ENCODE measurements at regions not wholly inside any gene's neighbourhood (a gene's known extent, or its start where the extent isn't known, plus 50 kb on each side); places are given as distances from the start of the nearest gene placed in this dataset.

- no peak for DNase-seq (ENCODE audit: low read depth, low spot score)
These were observed 351.8 kb upstream of the GYPC start for GRCh38 chr2:126304154-126304553.

GRCh38 chr2:126306539-126306938 is 349.4 kb upstream of the GYPC start:
- DNase-seq (ENCODE audit: low read depth, low spot score), result no peak

DNA sequence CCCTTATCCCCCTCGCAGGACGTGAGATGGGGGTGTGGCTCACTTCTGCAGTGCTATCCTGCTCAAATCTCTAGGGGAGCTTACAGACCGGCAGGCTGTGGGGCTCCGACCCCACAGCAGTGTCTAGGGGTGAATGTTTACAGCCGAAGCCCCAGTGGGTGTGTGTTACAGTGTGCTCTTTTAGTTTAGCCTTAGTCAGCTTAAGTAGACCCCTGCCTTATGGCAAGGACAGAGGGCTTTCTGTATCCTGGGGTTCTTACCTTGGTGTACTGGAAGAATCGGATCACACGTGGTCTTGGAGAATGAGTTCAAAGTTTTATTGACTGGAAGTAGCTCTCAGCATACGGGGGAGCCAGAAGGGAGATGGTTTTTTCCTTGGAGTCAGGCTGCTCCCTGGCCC is 348.2 kb upstream of the GYPC start:
- DNase-seq (ENCODE audit: low read depth, low spot score), result no peak

DNA sequence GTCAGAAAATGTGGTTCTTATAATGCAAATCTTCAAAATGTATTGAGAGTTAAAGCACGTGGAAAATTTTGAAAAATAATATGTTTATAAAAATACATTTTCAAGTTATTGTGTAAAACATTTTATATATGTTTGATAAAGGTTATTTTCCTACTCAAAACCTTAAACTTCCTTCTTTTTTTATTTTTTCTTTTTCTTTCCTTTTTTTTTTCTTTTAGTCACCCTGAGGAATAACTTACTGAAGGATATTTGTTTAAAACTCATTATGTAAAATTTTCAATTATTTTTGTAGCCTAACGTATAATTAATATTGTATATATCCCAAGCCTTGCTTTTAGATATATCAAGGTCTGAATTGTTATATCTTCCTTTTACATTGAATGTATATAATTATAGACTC is 346.8 kb upstream of the GYPC start:
- DNase-seq (ENCODE audit: low read depth, low spot score), result no peak

- no peak for DNase-seq (ENCODE audit: low read depth, low spot score)
These were observed 343.4 kb upstream of the GYPC start for GRCh38 chr2:126312579-126312978.

DNA sequence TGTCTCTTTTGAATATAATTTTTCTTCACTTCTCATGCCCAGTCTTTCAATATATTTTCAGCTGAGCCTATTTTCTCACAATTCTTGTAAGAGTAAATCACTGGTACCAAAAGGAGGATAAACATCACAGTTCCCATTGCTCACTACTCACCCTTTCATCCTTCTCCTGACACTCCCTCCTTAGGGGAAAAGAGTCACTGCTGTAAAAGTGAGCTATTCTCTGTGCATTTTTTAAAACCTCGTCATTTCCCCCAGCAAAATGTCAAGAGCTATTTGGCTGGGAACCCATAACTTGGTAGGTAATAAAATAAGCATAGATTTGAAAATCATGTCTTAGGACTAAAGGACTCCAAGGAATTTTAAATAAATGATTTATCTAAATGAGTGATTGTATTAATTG is 340.1 kb upstream of the GYPC start:
- DNase-seq (ENCODE audit: low read depth, low spot score), result no peak

- no peak for DNase-seq (ENCODE audit: low read depth, low spot score)
These were observed 338.0 kb upstream of the GYPC start for GRCh38 chr2:126317790-126318431.

DNA sequence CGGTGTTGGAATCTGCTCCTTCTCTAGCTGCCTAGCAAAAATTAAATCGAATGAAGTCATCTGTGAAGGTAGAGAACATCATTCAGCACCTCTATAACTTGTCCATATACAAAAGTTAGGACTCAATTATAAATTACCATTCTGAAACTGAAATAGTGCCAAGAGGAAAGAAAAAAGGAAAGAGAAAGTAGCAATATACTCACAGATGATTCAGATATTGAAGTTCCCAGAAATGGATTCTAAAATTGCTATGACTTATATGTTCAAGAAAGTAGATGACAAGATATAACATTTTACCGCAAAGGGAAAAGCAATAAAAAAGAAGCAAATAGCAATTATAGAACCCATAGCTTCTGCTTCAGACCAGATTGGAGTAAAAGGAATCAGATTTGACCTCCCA is 333.6 kb upstream of the GYPC start:
- DNase-seq (ENCODE audit: low read depth, low spot score), result no peak

DNA sequence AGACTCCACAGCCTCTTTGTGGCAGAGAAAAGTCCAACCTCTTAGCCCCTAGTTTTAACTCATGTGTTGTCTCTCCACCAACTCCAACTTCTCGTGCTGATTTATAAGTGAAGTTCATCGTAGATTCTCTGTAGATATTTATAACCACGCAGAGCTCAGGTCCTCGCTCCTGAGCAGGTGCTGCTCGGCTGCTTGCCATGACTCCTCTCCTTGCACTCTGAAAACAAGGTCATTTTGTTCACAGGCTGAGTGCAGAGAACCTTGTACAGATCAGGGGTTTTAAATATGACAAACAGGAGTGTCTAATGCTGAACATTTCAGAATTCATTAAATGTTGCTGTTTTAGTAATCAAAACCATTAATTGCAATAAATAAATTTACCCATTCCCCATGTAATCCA is 330.8 kb upstream of the GYPC start:
- DNase-seq (ENCODE audit: low read depth, low spot score), result no peak

DNA sequence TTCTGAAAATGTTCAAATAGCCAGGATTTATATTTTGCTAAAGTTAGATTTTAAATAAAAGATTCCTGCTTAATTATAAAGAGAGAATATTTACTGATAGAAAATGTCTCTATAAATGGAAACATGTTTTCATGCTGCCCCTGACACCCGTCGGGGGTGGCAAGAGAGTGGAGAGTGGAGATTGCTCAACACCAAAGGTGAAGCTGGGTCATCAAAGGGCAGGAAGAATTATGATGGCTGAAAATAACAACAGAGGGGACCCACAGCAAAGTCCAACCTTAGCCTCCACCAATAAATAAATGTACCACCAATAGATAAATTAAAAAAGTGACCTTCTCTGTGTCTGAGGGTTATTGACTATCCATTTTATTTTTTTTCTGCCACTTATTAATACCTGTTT is 326.8 kb upstream of the GYPC start:
- no peak for DNase-seq (ENCODE audit: low read depth, low spot score)

GRCh38 chr2:126342457-126342856 is 313.5 kb upstream of the GYPC start:
- DNase-seq (ENCODE audit: low read depth, low spot score), result no peak

DNA sequence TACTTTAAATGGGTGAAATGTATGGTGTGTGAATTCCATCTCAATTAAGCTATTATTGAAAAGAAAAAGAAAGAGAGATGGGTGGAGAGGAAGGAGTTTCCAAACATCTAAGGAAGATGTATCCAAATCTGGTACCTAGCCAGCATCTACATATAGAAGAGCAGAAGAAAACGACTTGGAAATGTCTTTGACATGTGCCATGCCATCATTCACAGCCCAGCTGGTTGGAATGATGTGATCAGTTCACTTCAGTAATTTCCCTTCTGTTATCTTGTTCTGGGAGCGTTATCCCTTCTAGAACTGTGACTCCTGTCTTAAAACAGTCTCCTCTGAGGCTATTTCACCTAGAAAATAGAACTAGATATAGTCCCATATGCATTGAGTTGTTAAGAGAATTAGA is 312.8 kb upstream of the GYPC start:
- DNase-seq (ENCODE audit: low read depth, low spot score), result no peak

DNA sequence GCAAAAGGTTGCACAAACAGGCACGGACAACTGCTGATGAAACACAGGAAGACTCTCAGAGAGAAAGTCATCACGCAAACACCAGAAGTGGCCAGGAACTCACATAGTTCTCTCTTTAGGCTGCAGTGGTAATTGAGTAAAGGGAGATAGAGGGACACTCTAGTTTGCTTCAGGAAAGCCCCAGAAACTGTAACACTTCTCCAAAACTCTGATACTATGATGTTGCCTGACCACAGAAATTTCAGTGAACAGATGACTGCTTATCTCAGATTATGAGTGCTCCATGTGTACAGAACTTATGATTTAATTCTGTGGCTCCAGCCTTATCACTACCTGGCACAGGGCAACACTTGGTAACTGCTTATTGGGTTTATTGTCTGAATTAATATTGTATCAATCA is 311.5 kb upstream of the GYPC start:
- no peak for DNase-seq (ENCODE audit: low read depth, low spot score)

DNA sequence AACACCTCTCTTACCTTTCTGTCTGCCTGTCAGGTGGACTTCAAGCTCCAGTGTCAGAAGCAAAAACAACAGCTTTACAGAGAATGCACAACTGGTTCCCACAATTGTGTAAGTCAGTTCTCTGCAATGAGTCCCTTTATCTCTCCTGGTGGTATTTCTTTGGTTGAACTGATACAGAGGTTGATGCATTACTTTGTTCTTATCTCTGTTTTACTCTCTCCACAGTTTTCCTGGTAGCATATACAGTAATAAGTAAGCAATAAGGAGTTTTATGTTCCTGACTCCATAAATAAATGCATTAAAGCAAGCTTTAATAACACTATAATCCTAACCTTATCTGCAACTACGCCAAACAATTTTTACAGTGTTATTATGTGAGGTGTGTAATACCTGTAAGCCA is 310.3 kb upstream of the GYPC start:
- no peak for DNase-seq (ENCODE audit: low read depth, low spot score)

GRCh38 chr2:126356631-126357030 is 299.3 kb upstream of the GYPC start:
- DNase-seq (ENCODE audit: low read depth, low spot score), result no peak

DNA sequence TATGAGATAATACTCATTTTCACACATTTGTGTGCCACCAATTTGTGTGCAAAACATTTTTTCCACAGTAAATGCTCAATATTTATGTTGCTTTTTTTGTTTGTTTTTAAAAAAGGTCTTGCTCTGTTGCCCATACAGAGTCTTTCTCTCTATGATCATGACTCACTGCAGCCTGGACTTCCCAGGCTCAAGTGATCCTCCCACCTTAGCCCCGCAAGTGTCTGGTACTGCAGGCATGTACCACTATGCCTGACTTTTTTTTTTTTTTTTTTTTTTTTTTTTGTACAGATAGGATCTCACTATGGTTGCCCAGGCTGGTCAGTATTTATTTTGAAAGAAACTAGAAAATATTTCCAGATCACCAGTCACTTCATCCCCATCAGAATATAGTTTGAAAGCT is 297.8 kb upstream of the GYPC start:
- no peak for DNase-seq (ENCODE audit: low read depth, low spot score)

DNA sequence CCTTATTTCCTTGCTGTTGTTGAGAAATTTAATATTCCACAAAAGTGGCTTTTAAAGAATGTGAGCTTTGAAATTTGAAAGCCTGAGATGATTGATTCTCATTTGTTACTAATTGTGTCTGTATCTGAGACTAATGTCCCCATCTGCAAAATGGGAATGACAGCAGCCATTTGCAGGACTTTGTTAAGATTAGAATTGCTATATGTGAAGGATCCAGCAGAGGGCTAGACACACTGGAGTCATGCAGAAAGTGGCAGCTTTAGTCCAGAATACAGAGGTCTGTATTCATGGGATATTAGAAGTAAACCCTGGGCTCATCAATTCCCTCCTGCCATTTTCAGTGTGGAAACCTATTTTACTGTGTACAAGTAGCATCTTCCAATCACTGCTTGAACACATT is 296.5 kb upstream of the GYPC start:
- DNase-seq (ENCODE audit: low read depth, low spot score), result no peak

GRCh38 chr2:126367361-126367760 is 288.6 kb upstream of the GYPC start:
- DNase-seq (ENCODE audit: low read depth, low spot score), result no peak

DNA sequence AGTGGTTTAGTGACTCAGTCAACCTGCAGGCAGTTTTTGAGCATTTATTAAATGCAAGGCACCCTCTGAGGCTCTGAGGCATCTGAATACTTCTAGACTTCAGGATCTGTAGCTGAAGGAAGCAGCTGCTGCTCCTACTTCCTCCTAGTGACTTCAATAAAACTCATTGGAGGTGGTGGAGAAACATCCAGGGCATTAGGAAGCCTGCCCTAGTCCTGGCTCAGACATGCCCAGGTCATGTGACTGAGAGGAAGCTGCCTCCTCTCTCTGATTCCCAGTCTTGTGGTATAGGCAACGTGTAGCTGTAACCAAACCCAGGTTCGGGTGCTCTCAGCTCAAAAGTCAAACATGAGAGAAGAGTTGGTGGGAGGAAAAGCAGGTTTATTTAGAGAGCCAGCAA is 287.2 kb upstream of the GYPC start:
- DNase-seq (ENCODE audit: low read depth, low spot score), result no peak

DNA sequence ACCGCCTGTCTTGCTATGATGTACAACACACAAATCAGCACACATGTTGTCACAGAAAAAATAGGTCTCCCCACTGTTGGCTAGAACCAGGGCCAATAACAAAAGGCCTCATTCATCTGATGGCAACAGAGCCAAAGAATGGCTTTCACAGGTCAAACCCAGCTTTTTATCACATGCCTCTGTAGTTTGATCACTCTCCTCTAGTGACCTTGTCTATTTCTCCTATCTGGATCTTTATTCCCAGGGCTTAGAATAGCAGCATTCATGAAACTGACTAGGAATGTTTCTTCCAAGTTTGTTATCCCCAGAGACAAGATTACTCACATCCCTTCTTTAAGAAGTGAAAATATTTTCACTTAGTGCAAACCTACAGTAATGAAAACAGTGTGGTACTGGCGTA is 285.8 kb upstream of the GYPC start:
- no peak for DNase-seq (ENCODE audit: low read depth, low spot score)

GRCh38 chr2:126372406-126372805 is 283.6 kb upstream of the GYPC start:
- DNase-seq (ENCODE audit: low read depth, low spot score), result no peak

- DNase-seq (ENCODE audit: low read depth, low spot score), result no peak
These were observed 277.8 kb upstream of the GYPC start for GRCh38 chr2:126378176-126378575.

DNA sequence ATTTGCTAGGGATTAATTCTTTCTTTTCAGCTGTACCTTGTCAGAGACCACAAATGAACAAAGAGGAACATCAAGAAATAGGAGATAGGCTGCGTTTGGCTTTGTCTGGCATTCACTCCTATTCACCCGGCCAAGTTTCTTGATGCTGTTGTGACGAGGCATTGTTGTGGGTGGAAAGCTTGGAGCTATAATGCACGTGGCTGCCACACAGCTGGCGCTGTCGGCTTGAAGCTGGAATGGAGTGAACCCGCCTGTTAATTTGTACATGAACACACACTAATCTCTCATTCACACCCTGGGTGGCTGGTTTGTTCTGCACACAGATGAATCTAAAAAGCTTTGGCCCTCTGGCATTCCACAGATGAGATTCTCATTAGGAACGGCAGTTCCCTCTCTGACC is 274.9 kb upstream of the GYPC start:
- no peak for DNase-seq (ENCODE audit: low read depth, low spot score)

DNA sequence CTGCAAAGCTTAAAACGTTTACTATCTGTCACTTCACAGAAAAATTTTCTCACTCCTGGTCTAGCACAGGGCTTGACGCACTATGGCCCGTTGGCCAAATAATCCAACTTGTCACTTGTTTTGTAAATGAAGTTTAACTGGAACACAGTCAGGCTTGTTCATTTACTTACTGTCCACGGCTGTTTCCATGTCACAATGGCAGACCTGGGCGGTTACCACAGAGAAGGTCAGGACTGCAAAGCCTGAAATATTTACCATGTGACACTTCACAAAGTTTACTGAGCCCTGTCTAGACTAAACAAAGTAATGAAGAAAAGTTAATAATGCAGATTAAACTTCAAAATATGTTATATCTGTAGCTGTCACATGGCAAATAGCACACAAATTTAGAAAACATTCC is 273.0 kb upstream of the GYPC start:
- DNase-seq (ENCODE audit: low read depth, low spot score), result no peak
